ENCODE measurements at regions not wholly inside any gene's neighbourhood (a gene's known extent, or its start where the extent isn't known, plus 50 kb on each side); places are given as distances from the start of the nearest gene placed in this dataset.

DNA sequence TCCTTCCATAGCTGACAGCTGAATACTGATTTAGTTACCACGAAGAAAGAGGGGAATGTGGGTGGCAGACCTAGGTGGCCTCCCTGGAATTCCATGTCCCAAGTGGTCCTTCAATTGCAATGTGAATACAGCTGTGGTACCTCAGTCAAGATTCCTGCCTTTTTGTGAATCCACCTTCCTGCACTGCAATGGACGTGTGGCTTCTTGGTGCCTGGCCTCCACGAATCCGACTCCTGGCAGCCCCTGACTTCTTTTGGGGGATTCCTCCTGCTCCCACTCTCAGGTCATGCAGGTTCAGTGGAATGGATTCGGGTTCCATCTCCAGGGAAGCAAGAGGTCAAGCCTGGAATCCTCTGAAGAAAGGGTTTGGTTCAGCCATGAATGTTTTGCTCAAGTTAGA, 117.8 kb downstream of the DACT2 start:
- Histone ChIP-seq H3K4me1 (ENCODE audit: control insufficient read depth, insufficient read depth, low read length) (no peaks in the 10 kb centered on the region), H3K36me3 (ENCODE audit: control insufficient read depth, insufficient read depth, low read length) (no peaks in the 10 kb centered on the region), H3K27me3 (ENCODE audit: control insufficient read depth, insufficient read depth, low read length) (no peaks in the 10 kb centered on the region), H3K4me3 (ENCODE audit: low read length) (no peak overlapping the region), H3K27ac (ENCODE audit: low read length) (no peak overlapping the region), H3K9me3 (replicated peaks; ENCODE audit: control insufficient read depth, low read depth, low read length) (peaks cover 10% of the 10 kb centered on the region)
- DNase-seq: no peak
- 64% methylated on average over 2 of the region's 5 CpGs for WGBS (ENCODE audit: insufficient coverage)

DNA sequence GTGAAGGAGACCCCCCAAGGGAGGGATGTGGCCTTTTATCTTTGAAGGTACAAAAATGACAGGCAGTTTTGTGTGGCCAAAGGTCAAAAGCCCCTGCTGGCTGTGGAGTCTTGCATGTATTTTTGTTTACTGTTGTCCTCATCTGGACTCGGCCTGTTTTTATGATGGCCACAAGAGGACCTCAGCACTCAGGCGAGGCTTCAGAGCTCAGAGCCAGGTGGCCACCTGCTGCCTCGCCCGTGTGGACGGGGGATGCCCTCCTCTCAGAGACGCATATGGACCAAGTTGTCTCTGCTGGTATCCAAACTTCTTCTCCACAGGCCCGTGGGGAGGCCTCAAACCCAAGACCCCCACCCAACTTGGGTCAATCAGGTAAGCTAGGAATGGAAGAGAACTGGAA, 118.2 kb downstream of the DACT2 start:
- Histone ChIP-seq H3K27me3 (ENCODE audit: control insufficient read depth, insufficient read depth, low read length) (no peaks in the 10 kb centered on the region), H3K4me3 (ENCODE audit: low read length) (no peak overlapping the region), H3K9me3 (replicated peaks; ENCODE audit: control insufficient read depth, low read depth, low read length) (peaks cover 10% of the 10 kb centered on the region), H3K4me1 (ENCODE audit: control insufficient read depth, insufficient read depth, low read length) (no peaks in the 10 kb centered on the region), H3K36me3 (ENCODE audit: control insufficient read depth, insufficient read depth, low read length) (no peaks in the 10 kb centered on the region), H3K27ac (ENCODE audit: low read length) (no peak overlapping the region)
- no peak for DNase-seq
- WGBS (ENCODE audit: insufficient coverage): 54% methylated on average over 5 of the region's 7 CpGs

DNA sequence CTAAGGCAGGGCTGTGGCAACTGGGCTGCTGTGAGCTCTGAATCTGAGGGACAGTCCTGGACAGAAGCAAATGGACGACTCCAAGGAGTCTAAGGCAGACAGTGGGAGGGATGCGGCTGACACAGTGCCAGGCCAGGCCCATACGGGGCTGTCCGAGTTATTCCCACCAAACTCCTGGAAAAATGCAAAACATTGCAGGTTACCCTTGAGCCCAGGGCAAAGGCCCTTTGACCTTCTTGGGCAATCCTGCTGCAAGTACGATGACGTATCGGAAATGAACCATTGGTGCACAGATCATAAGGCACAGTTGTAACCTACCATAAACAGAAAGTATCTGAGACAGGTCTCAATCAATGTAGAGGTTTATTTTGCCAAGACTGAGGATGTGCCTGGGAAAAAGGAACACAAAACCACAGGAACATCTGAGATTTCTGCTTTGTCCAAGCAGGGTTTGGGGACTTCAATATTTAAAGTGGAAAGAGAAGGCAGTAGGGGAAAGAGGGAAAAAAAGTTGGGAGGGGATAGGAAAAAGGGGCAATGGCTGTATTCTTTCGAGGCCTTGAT, 118.9 kb downstream of the DACT2 start:
- no peaks in the 10 kb centered on the region for H3K4me1 ChIP-seq (ENCODE audit: control insufficient read depth, insufficient read depth, low read length)
- no peaks in the 10 kb centered on the region for H3K27me3 ChIP-seq (ENCODE audit: control insufficient read depth, insufficient read depth, low read length)
- H3K36me3 ChIP-seq (ENCODE audit: control insufficient read depth, insufficient read depth, low read length): no peaks in the 10 kb centered on the region
- 85% methylated on average over 7 of the region's 8 CpGs for WGBS (ENCODE audit: insufficient coverage)
- no peak for DNase-seq
- no peak overlapping the region for H3K27ac ChIP-seq (ENCODE audit: low read length)
- H3K4me3 ChIP-seq (ENCODE audit: low read length): no peak overlapping the region
- peaks cover 8% of the 10 kb centered on the region for H3K9me3 ChIP-seq (replicated peaks; ENCODE audit: control insufficient read depth, low read depth, low read length)

DNA sequence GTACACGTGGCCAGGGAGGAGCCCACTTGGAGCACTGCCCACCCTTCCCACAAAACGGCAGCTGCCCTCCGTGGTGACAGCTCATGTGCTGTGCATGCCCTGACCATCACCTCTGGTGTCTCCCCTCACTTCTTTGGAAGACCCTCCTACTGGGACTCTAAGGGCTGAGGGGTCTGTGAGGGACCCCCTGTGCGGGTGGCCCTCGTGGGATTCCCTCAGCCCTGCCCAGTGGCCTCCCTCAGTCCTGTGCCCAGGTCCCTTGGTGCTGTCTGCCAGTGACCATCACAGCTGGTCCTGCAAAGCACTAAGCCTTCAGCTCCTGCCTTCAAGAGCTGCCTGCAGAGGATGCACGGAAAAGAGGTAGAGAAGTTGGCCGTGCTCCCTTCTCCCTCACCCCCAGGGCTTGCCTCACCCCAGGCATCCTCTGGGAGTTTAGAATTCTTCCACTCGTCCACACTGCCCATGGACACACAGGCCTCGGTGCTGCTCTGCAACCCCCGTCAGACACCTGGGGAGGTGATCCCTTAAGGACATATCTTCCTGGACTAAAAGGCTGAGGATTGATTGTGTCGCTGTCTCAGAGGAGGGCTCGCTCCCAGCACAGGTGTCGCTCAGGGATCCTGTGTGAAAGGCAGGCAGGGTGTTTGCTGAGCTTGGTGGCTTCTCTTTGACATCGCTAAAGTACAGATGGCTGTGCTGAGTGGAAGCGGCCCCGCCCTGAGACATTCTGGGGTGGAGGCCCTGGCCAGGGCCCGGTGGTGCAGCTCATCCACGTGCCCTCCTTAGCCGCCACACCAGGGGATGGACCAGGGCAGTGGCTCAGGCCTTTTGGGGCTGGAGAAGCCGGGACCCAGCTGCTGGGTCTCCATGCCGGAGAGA, 119.5 kb upstream of the FRMD1 start:
- Histone ChIP-seq H3K27ac (ENCODE audit: low read length) (no peak overlapping the region), H3K9me3 (replicated peaks; ENCODE audit: control insufficient read depth, low read depth, low read length) (no peaks in the 10 kb centered on the region), H3K4me3 (ENCODE audit: low read length) (no peak overlapping the region), H3K27me3 (ENCODE audit: control insufficient read depth, insufficient read depth, low read length) (peaks cover 7% of the 10 kb centered on the region), H3K36me3 (ENCODE audit: control insufficient read depth, insufficient read depth, low read length) (no peaks in the 10 kb centered on the region), H3K4me1 (ENCODE audit: control insufficient read depth, insufficient read depth, low read length) (no peaks in the 10 kb centered on the region)
- WGBS (ENCODE audit: insufficient coverage): 86% methylated on average over 17 of the region's 21 CpGs
- DNase-seq: no peak

DNA sequence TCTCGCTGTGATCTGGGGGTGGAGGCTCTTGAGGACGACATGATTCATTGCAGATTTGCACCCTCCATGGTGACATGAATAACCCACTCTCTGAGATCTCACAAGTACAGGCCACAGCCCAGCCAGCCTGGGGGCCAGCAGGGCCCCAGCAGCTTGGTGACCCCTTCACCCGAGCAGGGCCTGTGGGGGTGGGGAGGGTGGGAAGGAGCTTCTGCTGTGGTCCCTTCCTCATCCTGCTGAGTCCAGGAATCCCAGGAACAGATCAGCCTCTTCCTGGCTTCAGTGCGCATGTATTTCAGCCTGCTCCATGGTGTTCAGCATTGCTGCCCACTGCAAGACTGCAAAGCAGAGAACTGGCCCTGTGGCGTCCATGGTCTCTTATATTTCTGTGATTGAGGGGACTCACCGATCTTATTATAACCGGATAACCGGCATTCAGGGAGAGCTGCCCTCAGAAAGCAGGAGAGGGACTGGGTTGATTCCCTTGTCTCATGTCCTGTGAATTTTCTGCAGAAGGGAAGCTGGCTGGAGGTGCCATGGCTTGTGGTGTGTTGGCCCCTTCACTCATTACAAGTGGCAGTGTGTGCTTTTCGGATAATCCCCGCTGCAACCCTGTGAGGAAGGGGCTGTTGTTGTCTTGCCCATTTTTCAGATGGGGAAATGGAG, 118.8 kb upstream of the FRMD1 start:
- Histone ChIP-seq H3K27ac (ENCODE audit: low read length) (no peak overlapping the region), H3K4me1 (ENCODE audit: control insufficient read depth, insufficient read depth, low read length) (no peaks in the 10 kb centered on the region), H3K27me3 (ENCODE audit: control insufficient read depth, insufficient read depth, low read length) (peaks cover 8% of the 10 kb centered on the region), H3K9me3 (replicated peaks; ENCODE audit: control insufficient read depth, low read depth, low read length) (no peaks in the 10 kb centered on the region), H3K36me3 (ENCODE audit: control insufficient read depth, insufficient read depth, low read length) (no peaks in the 10 kb centered on the region), H3K4me3 (ENCODE audit: low read length) (no peak overlapping the region)
- DNase-seq: no peak
- 97% methylated on average over 8 of the region's 10 CpGs for WGBS (ENCODE audit: insufficient coverage)

DNA sequence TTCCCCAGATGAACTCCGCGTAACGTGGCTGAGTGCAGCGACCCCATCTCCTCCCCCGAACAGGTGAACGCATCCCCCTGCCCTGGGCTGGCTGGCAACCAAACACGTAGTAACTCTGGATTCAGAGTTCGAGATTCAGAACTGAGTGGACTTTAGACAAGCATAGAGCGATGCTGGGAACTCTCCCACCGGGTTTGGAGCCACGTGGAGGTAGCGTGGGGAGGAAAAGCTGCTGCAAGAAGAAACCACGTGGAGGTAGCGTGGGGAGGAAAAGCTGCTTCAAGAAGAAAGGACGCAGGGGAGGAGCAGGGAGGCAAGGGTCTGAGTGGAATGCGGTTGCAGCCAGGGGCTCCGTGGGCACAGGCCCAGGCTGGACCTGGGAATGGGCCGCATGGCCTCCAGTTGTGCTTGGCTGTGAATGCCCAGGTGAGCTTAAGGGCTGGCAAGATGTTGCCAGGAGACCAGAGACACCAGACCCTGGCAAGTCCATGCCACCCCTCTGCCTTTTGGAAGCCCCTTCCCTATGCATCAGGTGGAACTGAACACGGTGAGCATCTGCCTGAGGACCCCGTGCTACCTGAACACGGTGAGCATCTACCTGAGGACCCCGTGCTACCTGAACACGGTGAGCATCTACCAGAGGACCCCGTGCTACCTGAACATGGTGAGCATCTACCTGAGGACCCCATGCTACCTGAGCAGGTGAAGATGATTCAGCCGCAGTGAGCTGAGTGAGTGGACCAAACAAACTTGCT, 118.0 kb upstream of the FRMD1 start:
- no peak overlapping the region for H3K4me3 ChIP-seq (ENCODE audit: low read length)
- H3K27ac ChIP-seq (ENCODE audit: low read length): no peak overlapping the region
- H3K9me3 ChIP-seq (replicated peaks; ENCODE audit: control insufficient read depth, low read depth, low read length): no peaks in the 10 kb centered on the region
- no peak for DNase-seq
- 90% methylated on average over 21 of the region's 25 CpGs for WGBS (ENCODE audit: insufficient coverage)
- H3K36me3 ChIP-seq (ENCODE audit: control insufficient read depth, insufficient read depth, low read length): no peaks in the 10 kb centered on the region
- H3K27me3 ChIP-seq (ENCODE audit: control insufficient read depth, insufficient read depth, low read length): peaks cover 10% of the 10 kb centered on the region
- peaks cover 3% of the 10 kb centered on the region for H3K4me1 ChIP-seq (ENCODE audit: control insufficient read depth, insufficient read depth, low read length)

DNA sequence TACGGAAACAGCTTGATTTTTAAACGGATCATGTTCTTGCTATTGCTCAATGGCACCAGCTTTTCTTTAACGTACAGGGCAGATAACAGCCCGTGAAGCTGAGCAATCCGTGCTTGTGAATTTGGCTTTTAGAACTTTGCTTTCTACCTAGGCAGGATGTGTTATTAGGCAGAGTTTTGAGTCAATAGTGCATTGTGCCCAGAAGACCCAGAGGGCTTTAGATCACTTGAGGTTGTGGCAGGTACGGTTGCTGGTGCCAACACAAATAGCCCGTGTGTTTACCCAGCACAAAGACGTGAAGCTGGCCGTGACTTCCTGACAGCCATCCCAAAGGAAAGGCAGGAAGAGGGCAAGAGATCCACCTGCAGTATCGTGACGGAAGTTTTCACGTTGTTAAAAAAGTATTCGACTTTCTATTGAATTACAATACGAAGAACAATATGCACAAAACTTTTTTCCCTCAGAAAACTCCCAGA, 117.4 kb upstream of the FRMD1 start:
- no peak overlapping the region for H3K27ac ChIP-seq (ENCODE audit: low read length)
- H3K36me3 ChIP-seq (ENCODE audit: control insufficient read depth, insufficient read depth, low read length): no peaks in the 10 kb centered on the region
- peaks cover 6% of the 10 kb centered on the region for H3K4me1 ChIP-seq (ENCODE audit: control insufficient read depth, insufficient read depth, low read length)
- no peak for DNase-seq
- WGBS (ENCODE audit: insufficient coverage): 60% methylated on average over 9 of the region's 14 CpGs
- no peaks in the 10 kb centered on the region for H3K9me3 ChIP-seq (replicated peaks; ENCODE audit: control insufficient read depth, low read depth, low read length)
- peaks cover 12% of the 10 kb centered on the region for H3K27me3 ChIP-seq (ENCODE audit: control insufficient read depth, insufficient read depth, low read length)
- H3K4me3 ChIP-seq (ENCODE audit: low read length): no peak overlapping the region

DNA sequence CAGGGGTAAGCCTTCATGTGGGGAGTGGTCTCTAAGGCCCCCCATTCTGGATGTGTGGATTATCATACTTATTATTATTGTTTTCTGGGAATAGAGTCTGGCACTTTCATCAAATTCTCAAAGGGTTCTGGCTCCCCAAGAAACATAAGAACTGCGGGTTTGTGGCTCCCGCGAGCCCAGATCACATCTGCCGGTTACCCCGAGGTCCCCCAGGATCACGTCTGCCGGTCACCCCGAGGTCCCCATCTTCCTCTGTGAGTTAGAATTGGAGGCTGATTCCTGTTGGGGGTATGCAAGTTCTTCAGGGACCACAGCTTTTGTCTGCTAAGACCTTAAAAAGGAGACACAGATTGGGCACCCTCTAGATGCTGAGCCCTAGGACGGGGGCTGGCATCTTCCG, 116.7 kb upstream of the FRMD1 start:
- H3K4me1 ChIP-seq (ENCODE audit: control insufficient read depth, insufficient read depth, low read length): peaks cover 6% of the 10 kb centered on the region
- H3K27me3 ChIP-seq (ENCODE audit: control insufficient read depth, insufficient read depth, low read length): peaks cover 12% of the 10 kb centered on the region
- H3K4me3 ChIP-seq (ENCODE audit: low read length): no peak overlapping the region
- no peaks in the 10 kb centered on the region for H3K36me3 ChIP-seq (ENCODE audit: control insufficient read depth, insufficient read depth, low read length)
- 87% methylated on average over 3 of the region's 10 CpGs for WGBS (ENCODE audit: insufficient coverage)
- no peak overlapping the region for H3K27ac ChIP-seq (ENCODE audit: low read length)
- H3K9me3 ChIP-seq (replicated peaks; ENCODE audit: control insufficient read depth, low read depth, low read length): no peaks in the 10 kb centered on the region
- DNase-seq: no peak

DNA sequence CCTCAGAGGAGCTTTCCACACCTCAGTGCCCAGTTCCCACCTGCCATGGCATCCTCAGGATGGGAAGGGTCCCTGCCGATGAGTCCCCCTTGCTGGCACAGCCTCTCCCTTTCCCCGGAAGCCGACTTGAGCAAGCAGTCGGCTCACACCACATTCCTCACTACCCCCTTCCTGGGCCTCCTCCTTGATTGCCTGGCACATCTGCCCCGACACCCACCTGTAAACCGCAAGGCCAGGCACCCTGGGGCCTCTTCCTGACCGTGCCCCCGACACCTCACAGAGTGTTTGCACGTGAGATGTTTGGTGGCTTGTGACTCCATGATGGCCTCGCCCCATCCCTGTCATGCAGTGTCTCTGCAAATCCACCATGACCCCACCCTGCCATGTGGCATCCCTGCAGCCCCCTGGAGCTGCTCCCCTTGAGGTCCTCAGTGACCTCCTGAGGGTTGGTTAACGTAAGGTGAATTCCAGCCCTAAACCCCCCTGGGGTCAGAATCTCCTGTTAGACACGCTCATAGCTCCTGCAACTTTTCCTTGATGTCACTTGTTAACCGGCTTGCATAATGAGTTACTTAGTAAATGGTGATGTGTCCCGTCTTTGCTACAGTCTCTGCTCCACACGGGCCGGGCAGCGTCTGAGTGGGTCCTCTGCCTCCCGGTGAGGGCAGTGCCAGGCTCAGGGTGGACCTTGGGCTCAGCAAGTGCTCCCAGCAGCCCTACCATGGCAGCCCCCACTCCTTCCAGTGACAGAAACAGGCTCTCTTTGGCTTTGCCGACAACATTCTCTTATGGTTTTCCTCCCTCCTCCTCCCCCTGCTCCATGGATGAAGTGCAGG, 115.9 kb upstream of the FRMD1 start:
- Histone ChIP-seq H3K27ac (ENCODE audit: low read length) (no peak overlapping the region), H3K27me3 (ENCODE audit: control insufficient read depth, insufficient read depth, low read length) (peaks cover 12% of the 10 kb centered on the region), H3K4me1 (ENCODE audit: control insufficient read depth, insufficient read depth, low read length) (peaks cover 6% of the 10 kb centered on the region), H3K36me3 (ENCODE audit: control insufficient read depth, insufficient read depth, low read length) (no peaks in the 10 kb centered on the region), H3K4me3 (ENCODE audit: low read length) (no peak overlapping the region), H3K9me3 (replicated peaks; ENCODE audit: control insufficient read depth, low read depth, low read length) (no peaks in the 10 kb centered on the region)
- DNase-seq: no peak
- WGBS (ENCODE audit: insufficient coverage): 78% methylated on average over 15 of the region's 19 CpGs
